NCI-H226 (cell line): ENCODE measurements at regions not wholly inside any gene's neighbourhood (a gene's known extent, or its start where the extent isn't known, plus 50 kb on each side); places are given as distances from the start of the nearest gene placed in this dataset.

Experiments
- DNase-seq: peaks from one replicate; pipeline ENCODE4 v3.0.0-alpha.2; 2015

GRCh38 chr3:161156936-161157335 lies 51.8 kb upstream of the B3GALNT1 start:
- DNase-seq: peak; percentile 11

DNA sequence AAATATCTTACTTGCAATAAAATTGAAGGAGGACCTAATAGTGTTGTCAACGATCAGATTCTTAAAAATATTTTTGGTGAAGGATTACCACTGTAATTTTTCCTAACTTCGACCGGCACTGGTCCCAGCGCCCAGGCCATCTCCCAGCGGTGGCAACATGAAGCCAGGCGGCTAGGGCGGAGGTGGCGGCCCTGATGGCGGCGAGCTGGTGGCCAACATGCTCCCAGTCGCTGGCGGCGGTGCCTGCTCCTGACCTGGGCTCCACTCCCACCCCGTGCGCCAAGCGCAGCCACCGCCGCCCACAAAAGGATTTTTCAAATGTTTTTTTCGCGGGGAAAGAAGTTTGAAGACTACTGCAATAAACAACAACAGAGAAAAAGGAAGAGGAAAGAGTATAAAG lies 56.5 kb upstream of the B3GALNT1 start:
- no peak for DNase-seq

- peak; percentile 95 for DNase-seq
Measured at GRCh38 chr3:161163297-161163696, 57.8 kb upstream of the NMD3 start.

DNA sequence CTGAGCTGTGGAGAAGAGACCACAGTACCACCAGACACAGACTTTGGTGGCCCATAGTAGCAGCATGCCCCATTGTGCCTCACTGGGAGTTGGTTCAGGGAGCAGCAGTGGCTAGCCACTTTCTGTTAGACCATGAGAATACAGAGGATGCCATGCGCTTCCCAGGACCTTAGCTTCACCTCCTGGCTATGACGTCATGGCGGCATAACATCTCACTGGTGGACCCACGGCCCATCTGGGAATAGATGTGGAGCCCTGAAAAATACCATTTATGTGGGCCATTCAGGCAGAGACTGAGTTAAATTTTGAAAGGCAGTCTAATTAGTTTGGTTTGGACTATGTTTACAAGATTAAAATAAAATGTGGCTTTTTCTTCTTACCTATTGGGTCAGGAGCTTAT lies 55.1 kb upstream of the NMD3 start:
- DNase-seq: no peak

DNA sequence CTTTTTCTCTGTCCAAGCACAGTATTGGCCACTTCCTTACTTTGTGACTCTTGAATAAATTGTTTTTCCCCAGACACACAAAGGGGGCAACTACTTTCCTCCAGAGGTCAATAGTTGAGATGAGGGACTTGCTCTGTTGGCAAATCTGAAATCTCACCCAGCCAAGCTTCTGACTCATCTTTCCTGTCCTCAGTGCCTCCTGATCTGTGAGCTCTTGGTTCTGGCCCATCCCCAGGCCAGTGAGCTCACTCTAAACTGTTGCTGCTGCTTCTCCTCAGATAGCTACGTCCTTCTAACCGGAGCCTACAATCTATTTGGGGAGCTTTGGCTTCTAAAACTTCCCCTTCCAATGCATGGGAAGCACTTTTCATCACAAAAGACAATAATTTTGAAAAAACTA lies 50.0 kb upstream of the NMD3 start:
- peak; percentile 86 for DNase-seq
